ENCODE measurements at regions not wholly inside any gene's neighbourhood (a gene's known extent, or its start where the extent isn't known, plus 50 kb on each side); places are given as distances from the start of the nearest gene placed in this dataset.

- no peaks in the 10 kb centered on the region for H3K9me2 ChIP-seq (ENCODE audit: insufficient read depth, low read length)
- CTCF ChIA-PET (ENCODE audit: unreplicated experiment): no interaction called here
Observed at GRCh38 chr3:174547801-174548435, 311.2 kb upstream of the NAALADL2 start.

GRCh38 chr3:174548841-174549623 lies 310.1 kb upstream of the NAALADL2 start:
- H3K4me3 ChIP-seq (ENCODE audit: low read depth, low read length, poor library complexity, severe bottlenecking): no peak overlapping the region
- no peak overlapping the region for H3K4me2 ChIP-seq (ENCODE audit: low read length)
- TF ChIP-seq CTCF (conservative IDR thresholded peaks at IDR 0.05; ENCODE audit: low read length) (no peak), EZH2phosphoT487 (IDR thresholded peaks at IDR 0.05; ENCODE audit: borderline replicate concordance, low read depth, low read length) (no peak)
- H4K20me1 ChIP-seq (ENCODE audit: insufficient read depth, low read length): no peaks in the 10 kb centered on the region
- POLR2A ChIA-PET: no interaction called here
- H3K9me2 ChIP-seq (ENCODE audit: insufficient read depth, low read length): no peaks in the 10 kb centered on the region
- H3K27ac ChIP-seq (ENCODE audit: low read depth, low read length, poor library complexity, severe bottlenecking): no peak overlapping the region
- H3K79me2 ChIP-seq (ENCODE audit: insufficient read depth, low read depth, low read length): no peaks in the 10 kb centered on the region
- no peaks in the 10 kb centered on the region for H3K4me1 ChIP-seq (ENCODE audit: insufficient read depth, low read length, poor library complexity, severe bottlenecking)
- no peaks in the 10 kb centered on the region for H3K36me3 ChIP-seq (ENCODE audit: insufficient read depth, low read length)
- no peaks in the 10 kb centered on the region for H3K9me3 ChIP-seq (ENCODE audit: low read length)
- intact Hi-C loops (cut with micrococcal nuclease; ENCODE audit: unreplicated experiment): no loop called here
- no peak overlapping the region for H2AFZ ChIP-seq (ENCODE audit: low read length)
- DNase-seq (ENCODE audit: low spot score): no peak
- no TSS peak for BruUV-seq (replicated peaks)
- CTCF ChIA-PET (ENCODE audit: unreplicated experiment): no interaction called here

More at GRCh38 chr3:174547801-174548435, 311.2 kb upstream of the NAALADL2 start:
- no peak for DNase-seq (ENCODE audit: low spot score)
- no TSS peak for BruUV-seq (replicated peaks)
- Histone ChIP-seq H3K27ac (ENCODE audit: low read depth, low read length, poor library complexity, severe bottlenecking) (no peak overlapping the region), H3K36me3 (ENCODE audit: insufficient read depth, low read length) (no peaks in the 10 kb centered on the region), H2AFZ (ENCODE audit: low read length) (no peak overlapping the region), H3K9me3 (ENCODE audit: low read length) (no peaks in the 10 kb centered on the region), H3K4me1 (ENCODE audit: insufficient read depth, low read length, poor library complexity, severe bottlenecking) (no peaks in the 10 kb centered on the region), H4K20me1 (ENCODE audit: insufficient read depth, low read length) (no peaks in the 10 kb centered on the region), H3K4me3 (ENCODE audit: low read depth, low read length, poor library complexity, severe bottlenecking) (no peak overlapping the region), H3K79me2 (ENCODE audit: insufficient read depth, low read depth, low read length) (no peaks in the 10 kb centered on the region), H3K4me2 (ENCODE audit: low read length) (no peak overlapping the region)
- no peak for TF ChIP-seq EZH2phosphoT487 (IDR thresholded peaks at IDR 0.05; ENCODE audit: borderline replicate concordance, low read depth, low read length)
- no peak for TF ChIP-seq CTCF (conservative IDR thresholded peaks at IDR 0.05; ENCODE audit: low read length)
- intact Hi-C loops (cut with micrococcal nuclease; ENCODE audit: unreplicated experiment): no loop called here
- POLR2A ChIA-PET: interaction anchor here (0.7 to 1.1 kb wide), 2 partner anchors 12 to 1778 kb away, joined by 3 to 4 read pairs; no protein-coding TSS in a partner anchor

DNA sequence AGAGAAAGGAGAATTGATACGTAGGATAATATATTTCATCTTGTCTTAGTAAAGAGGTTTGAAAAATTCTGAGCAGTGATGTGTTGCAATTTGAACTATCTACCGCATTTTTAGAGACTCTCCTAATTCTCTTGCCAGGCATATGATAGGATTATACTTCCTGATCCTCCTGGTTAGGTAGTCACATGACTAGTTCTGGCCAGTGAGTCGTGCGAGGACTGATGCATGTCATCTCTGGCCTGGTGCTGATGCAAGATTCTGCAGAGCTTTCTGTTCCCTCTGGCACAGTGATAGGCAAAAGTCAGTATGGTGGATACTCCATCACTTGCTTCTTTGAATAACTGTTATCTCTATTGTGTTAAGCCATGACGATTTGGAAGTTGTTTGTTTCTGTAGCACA lies 277.6 kb upstream of the NAALADL2 start:
- no peak for DNase-seq (ENCODE audit: low spot score)
- H3K27ac ChIP-seq (ENCODE audit: low read depth, low read length, poor library complexity, severe bottlenecking): no peak overlapping the region
- no peak overlapping the region for H3K4me3 ChIP-seq (ENCODE audit: low read depth, low read length, poor library complexity, severe bottlenecking)
- no peaks in the 10 kb centered on the region for H3K79me2 ChIP-seq (ENCODE audit: insufficient read depth, low read depth, low read length)
- H2AFZ ChIP-seq (ENCODE audit: low read length): no peak overlapping the region
- no peaks in the 10 kb centered on the region for H3K9me3 ChIP-seq (ENCODE audit: low read length)
- CTCF ChIA-PET (ENCODE audit: unreplicated experiment): no interaction called here
- H3K4me2 ChIP-seq (ENCODE audit: low read length): no peak overlapping the region
- no peaks in the 10 kb centered on the region for H3K36me3 ChIP-seq (ENCODE audit: insufficient read depth, low read length)
- BruUV-seq (replicated peaks): no TSS peak
- POLR2A ChIA-PET: no interaction called here
- H3K4me1 ChIP-seq (ENCODE audit: insufficient read depth, low read length, poor library complexity, severe bottlenecking): no peaks in the 10 kb centered on the region
- TF ChIP-seq EZH2phosphoT487 (IDR thresholded peaks at IDR 0.05; ENCODE audit: borderline replicate concordance, low read depth, low read length) (no peak), CTCF (conservative IDR thresholded peaks at IDR 0.05; ENCODE audit: low read length) (no peak)
- intact Hi-C loops (cut with micrococcal nuclease; ENCODE audit: unreplicated experiment): no loop called here
- H4K20me1 ChIP-seq (ENCODE audit: insufficient read depth, low read length): no peaks in the 10 kb centered on the region
- H3K9me2 ChIP-seq (ENCODE audit: insufficient read depth, low read length): no peaks in the 10 kb centered on the region
